Effector memory CD8-positive, alpha-beta T cell (primary cell): ENCODE measurements at regions not wholly inside any gene's neighbourhood (a gene's known extent, or its start where the extent isn't known, plus 50 kb on each side); places are given as distances from the start of the nearest gene placed in this dataset.
"Not testable (repeated sequence)": the region's sequence is repeated elsewhere in the genome, so short reads cannot be mapped to it uniquely, and the experiment has no call there.

Experiments used
- ATAC-seq: fragments of 150-1000 bp; cut with Tn5 transposase; replicated peaks from 2 replicates; pipeline ENCODE4 v1.10.0; 2021; ENCODE audit warnings: mild to moderate bottlenecking, moderate library complexity
- DNase-seq, 3 experiments: peaks; one replicate each; pipeline ENCODE4 v3.0.0; 2021
- H3K27ac Mint-ChIP-seq, 2 donors: one replicate each; pipeline ENCODE4 v1.8.0; 2022; ENCODE audit warnings: mild to moderate bottlenecking in 2 of 2, mixed read lengths in 2 of 2, moderate library complexity in 2 of 2
- H3K27me3 Mint-ChIP-seq, 2 donors: one replicate each; pipeline ENCODE4 v1.8.0; 2022; ENCODE audit warnings: mixed read lengths in 2 of 2
- H3K36me3 Mint-ChIP-seq: one replicate; pipeline ENCODE4 v1.8.0; 2022; ENCODE audit warnings: mild to moderate bottlenecking, moderate library complexity, mixed read lengths; ENCODE audit not compliant: insufficient read depth
- H3K4me1 Mint-ChIP-seq, 2 donors: one replicate each; pipeline ENCODE4 v1.8.0; 2022; ENCODE audit warnings: low read depth in 2 of 2, mixed read lengths in 2 of 2
- H3K4me3 Mint-ChIP-seq, 2 donors: one replicate each; pipeline ENCODE4 v1.8.0; 2022; ENCODE audit warnings: mild to moderate bottlenecking in 2 of 2, mixed read lengths in 2 of 2, moderate library complexity in 2 of 2
- H3K9me3 Mint-ChIP-seq, 2 donors: one replicate each; pipeline ENCODE4 v1.8.0; 2022; ENCODE audit warnings: mixed read lengths in 2 of 2

- Mint-ChIP-seq H3K4me3 (no peak overlapping the region), H3K27me3 (no peaks in the 10 kb centered on the region), H3K36me3 (peaks cover 4% of the 10 kb centered on the region)
These were observed 75.0 kb upstream of the SLC1A4 start for GRCh38 chr2:64914247-64914646.

GRCh38 chr2:64914735-64915509, 74.3 kb upstream of the SLC1A4 start:
- no peak for ATAC-seq
- Mint-ChIP-seq H3K4me1 (peaks cover 9 to 12% of the 10 kb centered on the region in 2 donors), H3K27me3 (no peaks in the 10 kb centered on the region), H3K36me3 (peaks cover 4% of the 10 kb centered on the region), H3K4me3 (no peak overlapping the region), H3K27ac (no peak overlapping the region), H3K9me3 (no peaks in the 10 kb centered on the region)
- DNase-seq = no peak

More at GRCh38 chr2:64914247-64914646, 75.0 kb upstream of the SLC1A4 start:
- no peak for ATAC-seq
- Mint-ChIP-seq H3K9me3 (no peaks in the 10 kb centered on the region), H3K27ac (no peak overlapping the region), H3K4me1 (peaks cover 9 to 12% of the 10 kb centered on the region in 2 donors)
- DNase-seq = no peak

GRCh38 chr2:64915510-64915900, 73.7 kb upstream of the SLC1A4 start:
- DNase-seq (no peak), ATAC-seq (no peak)
- H3K27me3 Mint-ChIP-seq = no peaks in the 10 kb centered on the region
- peaks cover 9 to 12% of the 10 kb centered on the region in 2 donors for H3K4me1 Mint-ChIP-seq
- no peak overlapping the region for H3K27ac Mint-ChIP-seq
- peaks cover 4% of the 10 kb centered on the region for H3K36me3 Mint-ChIP-seq
- no peaks in the 10 kb centered on the region for H3K9me3 Mint-ChIP-seq
- H3K4me3 Mint-ChIP-seq = no peak overlapping the region

- H3K36me3 Mint-ChIP-seq = no peaks in the 10 kb centered on the region
- peaks cover 9 to 10% of the 10 kb centered on the region in 2 donors for H3K4me1 Mint-ChIP-seq
- H3K9me3 Mint-ChIP-seq = no peaks in the 10 kb centered on the region
- ATAC-seq (no peak), DNase-seq (no peak)
- no peaks in the 10 kb centered on the region for H3K27me3 Mint-ChIP-seq
- H3K4me3 Mint-ChIP-seq = peak overlapping the region; percentile 87 to 90
- H3K27ac Mint-ChIP-seq = peak overlapping the region; percentile 73 to 92
These were observed 70.8 kb upstream of the SLC1A4 start for GRCh38 chr2:64918220-64918886.

GRCh38 chr2:64919261-64919660, 69.9 kb upstream of the SLC1A4 start:
- H3K27me3 Mint-ChIP-seq = no peaks in the 10 kb centered on the region
- H3K4me1 Mint-ChIP-seq = peaks cover 8 to 9% of the 10 kb centered on the region in 2 donors
- no peaks in the 10 kb centered on the region for H3K9me3 Mint-ChIP-seq
- H3K27ac Mint-ChIP-seq = peak overlapping the region in 1 of 2 donors; percentile 73
- H3K4me3 Mint-ChIP-seq = peak overlapping the region in 1 of 2 donors; percentile 90
- H3K36me3 Mint-ChIP-seq = no peaks in the 10 kb centered on the region
- DNase-seq (no peak), ATAC-seq (no peak)

- H3K4me1 Mint-ChIP-seq = peaks cover 5% of the 10 kb centered on the region in 2 donors
- ATAC-seq = no peak
- H3K36me3 Mint-ChIP-seq = no peaks in the 10 kb centered on the region
- H3K9me3 Mint-ChIP-seq = no peaks in the 10 kb centered on the region
- no peak overlapping the region for H3K4me3 Mint-ChIP-seq
- peak overlapping the region in 1 of 2 donors; percentile 26 for H3K27ac Mint-ChIP-seq
- DNase-seq = no peak
- no peaks in the 10 kb centered on the region for H3K27me3 Mint-ChIP-seq
These were observed 66.5 kb upstream of the SLC1A4 start for GRCh38 chr2:64922482-64923384.

- peak overlapping the region; percentile 26 to 36 for H3K27ac Mint-ChIP-seq
- ATAC-seq = no peak
- H3K36me3 Mint-ChIP-seq = no peaks in the 10 kb centered on the region
- H3K4me1 Mint-ChIP-seq = no peaks in the 10 kb centered on the region
- H3K27me3 Mint-ChIP-seq = no peaks in the 10 kb centered on the region
- no peaks in the 10 kb centered on the region for H3K9me3 Mint-ChIP-seq
- no peak overlapping the region for H3K4me3 Mint-ChIP-seq
- DNase-seq = no peak
These were observed 65.9 kb upstream of the SLC1A4 start for GRCh38 chr2:64923385-64923710.

GRCh38 chr2:64924170-64924934, 64.8 kb upstream of the SLC1A4 start:
- no peak for DNase-seq
- Mint-ChIP-seq H3K4me3 (no peak overlapping the region), H3K27ac (no peak overlapping the region), H3K27me3 (no peaks in the 10 kb centered on the region), H3K9me3 (no peaks in the 10 kb centered on the region), H3K36me3 (no peaks in the 10 kb centered on the region), H3K4me1 (no peaks in the 10 kb centered on the region)
- ATAC-seq = no peak

GRCh38 chr2:64925930-64926722, 63.1 kb upstream of the SLC1A4 start:
- H3K27ac Mint-ChIP-seq, H3K4me3 Mint-ChIP-seq, ATAC-seq, DNase-seq, H3K27me3 Mint-ChIP-seq, H3K4me1 Mint-ChIP-seq, H3K36me3 Mint-ChIP-seq, H3K9me3 Mint-ChIP-seq: not testable (repeated sequence)

GRCh38 chr2:64928813-64929212, 60.4 kb upstream of the SLC1A4 start:
- Mint-ChIP-seq H3K9me3 (no peaks in the 10 kb centered on the region), H3K27ac (no peak overlapping the region), H3K4me1 (no peaks in the 10 kb centered on the region), H3K36me3 (no peaks in the 10 kb centered on the region), H3K4me3 (no peak overlapping the region), H3K27me3 (peaks cover 5 to 10% of the 10 kb centered on the region in 2 donors)
- ATAC-seq = no peak
- DNase-seq = no peak

GRCh38 chr2:64929333-64929732, 59.9 kb upstream of the SLC1A4 start:
- H3K4me3 Mint-ChIP-seq = no peak overlapping the region
- peaks cover 5 to 10% of the 10 kb centered on the region in 2 donors for H3K27me3 Mint-ChIP-seq
- no peak for ATAC-seq
- no peaks in the 10 kb centered on the region for H3K4me1 Mint-ChIP-seq
- DNase-seq = no peak
- no peaks in the 10 kb centered on the region for H3K9me3 Mint-ChIP-seq
- no peak overlapping the region for H3K27ac Mint-ChIP-seq
- no peaks in the 10 kb centered on the region for H3K36me3 Mint-ChIP-seq

- Mint-ChIP-seq H3K27me3 (peaks cover 5 to 10% of the 10 kb centered on the region in 2 donors), H3K36me3 (no peaks in the 10 kb centered on the region), H3K27ac (no peak overlapping the region), H3K9me3 (no peaks in the 10 kb centered on the region), H3K4me3 (no peak overlapping the region), H3K4me1 (no peaks in the 10 kb centered on the region)
- ATAC-seq (no peak), DNase-seq (no peak)
These were observed 58.9 kb upstream of the SLC1A4 start for GRCh38 chr2:64930258-64930671.
